Nucleus accumbens (tissue), 56 donors: ENCODE measurements at regions not wholly inside any gene's neighbourhood (a gene's known extent, or its start where the extent isn't known, plus 50 kb on each side); places are given as distances from the start of the nearest gene placed in this dataset.
"Not testable (repeated sequence)": the region's sequence is repeated elsewhere in the genome, so short reads cannot be mapped to it uniquely, and the experiment has no call there.

Experiments used
- DNase-seq, 56 donors: peaks; one replicate each; lab custom pipeline; 2025; lab: John Stamatoyannopoulos, UW

- not testable (repeated sequence) for DNase-seq
Measured at GRCh38 chr9:17888964-17889363, 310.1 kb downstream of the SH3GL2 start.

GRCh38 chr9:17894501-17895160 is 315.8 kb downstream of the SH3GL2 start:
- DNase-seq = no peak

GRCh38 chr9:17900606-17901005 is 321.7 kb downstream of the SH3GL2 start:
- DNase-seq = no peak

GRCh38 chr9:17905366-17905765 is 326.5 kb downstream of the SH3GL2 start:
- no peak for DNase-seq

- DNase-seq = no peak
Measured at GRCh38 chr9:17905781-17906175, 326.9 kb downstream of the SH3GL2 start.

GRCh38 chr9:17906176-17906840 is 327.4 kb downstream of the SH3GL2 start:
- DNase-seq = peak in 9 of 56 donors; percentile 2 to 47 (median 7)

GRCh38 chr9:17906841-17907778 is 328.2 kb downstream of the SH3GL2 start:
- DNase-seq = no peak

- DNase-seq = no peak
Measured at GRCh38 chr9:17907779-17908508, 329.1 kb downstream of the SH3GL2 start.

- no peak for DNase-seq
Measured at GRCh38 chr9:17926246-17926645, 347.4 kb downstream of the SH3GL2 start.

GRCh38 chr9:17927616-17928015 is 348.8 kb downstream of the SH3GL2 start:
- DNase-seq = no peak

GRCh38 chr9:17928228-17928627 is 349.4 kb downstream of the SH3GL2 start:
- DNase-seq = no peak

GRCh38 chr9:17928768-17929167 is 349.9 kb downstream of the SH3GL2 start:
- no peak for DNase-seq

- no peak for DNase-seq
Measured at GRCh38 chr9:17929506-17929905, 350.6 kb downstream of the SH3GL2 start.

- DNase-seq = no peak
Measured at GRCh38 chr9:17930071-17930470, 351.2 kb downstream of the SH3GL2 start.

GRCh38 chr9:17936365-17936764 is 357.5 kb downstream of the SH3GL2 start:
- DNase-seq = no peak

- no peak for DNase-seq
Measured at GRCh38 chr9:17938035-17938655, 359.3 kb downstream of the SH3GL2 start.

- no peak for DNase-seq
Measured at GRCh38 chr9:17942498-17942897, 363.6 kb downstream of the SH3GL2 start.

- DNase-seq = no peak
Measured at GRCh38 chr9:17955409-17955808, 376.5 kb downstream of the SH3GL2 start.

- no peak for DNase-seq
Measured at GRCh38 chr9:17958363-17958762, 379.5 kb downstream of the SH3GL2 start.

- peak in 2 of 56 donors; percentile 0 to 1 for DNase-seq
Measured at GRCh38 chr9:17962747-17963146, 383.9 kb downstream of the SH3GL2 start.
